Colonic mucosa (tissue), 4 donors: ENCODE measurements at regions not wholly inside any gene's neighbourhood (a gene's known extent, or its start where the extent isn't known, plus 50 kb on each side); places are given as distances from the start of the nearest gene placed in this dataset.

Source experiments
- DNase-seq: peaks from one replicate; pipeline ENCODE4 v3.0.0-alpha.2; 2020
- H3K27ac ChIP-seq: fragments of 200-600 bp; one replicate; pipeline ENCODE4 v1.8.0; 2021
- H3K27me3 ChIP-seq: fragments of 200-600 bp; one replicate; pipeline ENCODE4 v1.8.0; 2021
- H3K36me3 ChIP-seq: fragments of 200-600 bp; one replicate; pipeline ENCODE4 v1.8.0; 2021
- H3K4me1 ChIP-seq: fragments of 200-600 bp; one replicate; pipeline ENCODE4 v1.8.0; 2021; ENCODE audit warnings: mild to moderate bottlenecking
- H3K4me3 ChIP-seq: fragments of 200-600 bp; one replicate; pipeline ENCODE4 v1.8.0; 2021
- H3K9ac ChIP-seq, 2 donors: one replicate each; pipeline ENCODE4 v1.7.0; 2013; ENCODE audit warnings: control low read depth in 2 of 2, low read depth in 2 of 2, low read length in 2 of 2
- H3K9me3 ChIP-seq: fragments of 200-600 bp; one replicate; pipeline ENCODE4 v1.8.0; 2021
- CTCF ChIP-seq: fragments of 200-600 bp; IDR thresholded peaks from one replicate; pipeline ENCODE4 v1.8.0; 2022; ENCODE audit warnings: antibody characterized with exemption, mild to moderate bottlenecking
- intact Hi-C: fragments of 100-400 bp; cut with DNase I; formaldehyde crosslinking; loops from one replicate; pipeline ENCODE4 v1.14.1; 2022
- donor health status: healthy.
- donor health status: DM: no; HTN: no; CAD: no.
- donor health status: DM: no; HTN: no; CAD: no.

GRCh38 chr5:155081618-155082017, 68.1 kb downstream of the KIF4B start:
- no peak overlapping the region for H3K9ac ChIP-seq
- no peak overlapping the region for H3K27ac ChIP-seq
- TF ChIP-seq CTCF = no peak
- DNase-seq = no peak
- H3K4me3 ChIP-seq = no peak overlapping the region
- H3K9me3 ChIP-seq = no peaks in the 10 kb centered on the region
- intact Hi-C loops = no loop called here
- H3K4me1 ChIP-seq = no peaks in the 10 kb centered on the region
- no peaks in the 10 kb centered on the region for H3K27me3 ChIP-seq
- no peaks in the 10 kb centered on the region for H3K36me3 ChIP-seq

GRCh38 chr5:155082401-155082800, 68.8 kb downstream of the KIF4B start:
- no peak for TF ChIP-seq CTCF
- Histone ChIP-seq H3K27ac (no peak overlapping the region), H3K4me3 (no peak overlapping the region), H3K36me3 (no peaks in the 10 kb centered on the region), H3K9me3 (no peaks in the 10 kb centered on the region), H3K4me1 (no peaks in the 10 kb centered on the region), H3K9ac (no peak overlapping the region), H3K27me3 (no peaks in the 10 kb centered on the region)
- no peak for DNase-seq
- intact Hi-C loops = no loop called here

- intact Hi-C loops = no loop called here
Measured at GRCh38 chr5:155085282-155085989, 71.9 kb downstream of the KIF4B start.

GRCh38 chr5:155087036-155087435, 73.5 kb downstream of the KIF4B start:
- H3K9me3 ChIP-seq = no peaks in the 10 kb centered on the region
- intact Hi-C loops = no loop called here

More at GRCh38 chr5:155085282-155085989, 71.9 kb downstream of the KIF4B start:
- DNase-seq = no peak
- Histone ChIP-seq H3K9ac (no peak overlapping the region), H3K27ac (no peak overlapping the region), H3K27me3 (no peaks in the 10 kb centered on the region), H3K36me3 (no peaks in the 10 kb centered on the region), H3K4me1 (no peaks in the 10 kb centered on the region), H3K9me3 (no peaks in the 10 kb centered on the region), H3K4me3 (no peak overlapping the region)
- TF ChIP-seq CTCF = no peak

GRCh38 chr5:155088811-155089210, 75.3 kb downstream of the KIF4B start:
- no peak for TF ChIP-seq CTCF
- no peak overlapping the region for H3K9ac ChIP-seq
- H3K27ac ChIP-seq = no peak overlapping the region
- H3K9me3 ChIP-seq = no peaks in the 10 kb centered on the region
- no peaks in the 10 kb centered on the region for H3K27me3 ChIP-seq
- no peak for DNase-seq
- H3K4me1 ChIP-seq = no peaks in the 10 kb centered on the region
- H3K4me3 ChIP-seq = no peak overlapping the region
- H3K36me3 ChIP-seq = no peaks in the 10 kb centered on the region
- intact Hi-C loops = no loop called here

More at GRCh38 chr5:155087036-155087435, 73.5 kb downstream of the KIF4B start:
- Histone ChIP-seq H3K9ac (no peak overlapping the region), H3K4me1 (no peaks in the 10 kb centered on the region), H3K27ac (no peak overlapping the region), H3K4me3 (no peak overlapping the region), H3K36me3 (no peaks in the 10 kb centered on the region), H3K27me3 (no peaks in the 10 kb centered on the region)
- DNase-seq = no peak
- TF ChIP-seq CTCF = no peak
